GM21447 (cell line): ENCODE measurements at regions not wholly inside any gene's neighbourhood (a gene's known extent, or its start where the extent isn't known, plus 50 kb on each side); places are given as distances from the start of the nearest gene placed in this dataset.

Source experiments
- ATAC-seq: cut with Tn5 transposase; IDR thresholded peaks from one replicate; pipeline ENCODE4 v1.9.1; 2021; ENCODE audit not compliant: unreplicated experiment

DNA sequence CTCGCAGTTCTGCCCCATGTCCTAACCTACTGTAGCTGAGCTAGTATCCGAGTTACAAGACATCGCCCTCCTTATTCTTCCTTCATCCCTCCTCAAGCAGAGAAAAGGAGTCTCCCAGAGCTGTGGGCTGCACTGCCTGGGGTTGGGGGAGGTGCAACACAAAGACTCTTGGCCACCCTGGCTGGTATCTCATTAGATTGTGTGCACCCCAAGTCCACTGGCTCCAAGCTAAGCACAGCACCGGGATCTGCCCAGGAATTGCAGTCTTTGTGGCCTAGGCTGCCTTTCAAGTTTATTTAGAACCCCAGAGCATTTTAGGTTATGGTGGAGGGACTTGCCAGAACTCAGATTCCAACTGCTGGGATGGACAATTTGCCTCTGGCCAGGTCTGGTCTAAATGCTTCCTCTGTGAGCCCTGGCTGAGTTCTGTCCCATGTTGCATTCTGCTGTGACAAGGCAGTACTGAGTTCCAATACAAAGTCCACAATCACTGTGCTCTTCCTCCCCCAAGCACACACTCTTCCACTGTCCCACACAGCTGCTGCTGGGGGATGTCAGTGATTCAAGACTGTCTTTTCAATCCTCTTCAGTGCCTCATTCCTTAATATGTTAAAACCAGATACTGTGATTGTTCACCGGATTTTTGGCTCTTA is 169.6 kb upstream of the CLEC14A start:
- ATAC-seq: no peak

DNA sequence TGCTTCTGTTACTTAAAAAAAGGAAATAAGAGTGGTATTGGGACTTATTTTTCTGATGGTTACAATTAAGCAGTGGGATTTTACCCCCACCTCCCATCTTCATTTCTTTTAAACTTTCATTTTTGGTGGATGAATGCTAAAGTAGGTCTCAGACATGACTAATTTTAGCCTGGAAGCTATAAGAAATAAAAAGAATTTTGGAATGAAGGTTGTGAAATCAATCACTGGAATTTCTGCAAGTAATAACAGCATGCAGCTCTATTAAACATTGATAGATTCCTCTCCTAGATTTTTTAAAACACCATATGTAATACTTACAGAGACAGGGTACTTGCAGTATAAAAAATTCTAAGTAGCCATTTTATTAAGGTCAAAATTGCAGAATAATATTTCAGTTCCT is 164.2 kb upstream of the CLEC14A start:
- no peak for ATAC-seq

DNA sequence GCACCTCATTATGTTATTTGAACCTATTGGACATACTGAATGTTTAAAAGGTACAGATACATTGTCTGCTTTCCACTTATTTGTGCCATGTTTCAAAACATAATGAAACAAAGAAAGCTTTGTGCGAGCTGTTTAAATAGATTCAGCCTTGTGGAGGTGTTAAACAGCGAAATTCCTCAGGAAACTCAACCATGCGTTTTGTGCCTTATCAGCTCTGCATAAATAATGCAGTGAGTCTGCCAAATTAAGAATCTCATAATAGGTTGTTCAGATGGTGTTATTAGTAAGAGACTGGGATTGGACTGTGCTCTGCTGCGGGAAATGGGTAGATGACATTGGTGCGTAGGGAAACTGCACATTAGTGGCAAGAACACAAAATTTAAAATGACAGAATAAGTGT is 163.7 kb upstream of the CLEC14A start:
- no peak for ATAC-seq

DNA sequence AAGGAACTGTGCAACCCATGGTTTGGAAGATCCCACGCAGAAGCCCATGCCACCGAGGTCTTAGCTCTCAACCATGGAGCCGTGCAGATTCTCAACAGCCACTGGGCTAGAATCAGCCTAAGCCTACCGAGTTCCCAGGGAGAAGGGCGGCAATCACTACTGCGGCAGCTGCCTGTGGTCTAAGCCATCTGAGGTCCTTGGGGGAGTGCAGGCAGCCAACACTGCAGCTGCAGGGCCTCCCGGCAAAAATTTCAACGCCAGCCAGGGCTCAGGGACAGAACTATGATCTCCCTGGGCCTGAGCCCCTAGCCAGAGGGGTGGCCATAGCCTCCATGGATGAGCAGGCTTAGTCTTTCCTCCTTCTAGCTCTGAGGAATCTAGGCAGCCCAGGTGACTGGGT is 156.8 kb upstream of the CLEC14A start:
- no peak for ATAC-seq

DNA sequence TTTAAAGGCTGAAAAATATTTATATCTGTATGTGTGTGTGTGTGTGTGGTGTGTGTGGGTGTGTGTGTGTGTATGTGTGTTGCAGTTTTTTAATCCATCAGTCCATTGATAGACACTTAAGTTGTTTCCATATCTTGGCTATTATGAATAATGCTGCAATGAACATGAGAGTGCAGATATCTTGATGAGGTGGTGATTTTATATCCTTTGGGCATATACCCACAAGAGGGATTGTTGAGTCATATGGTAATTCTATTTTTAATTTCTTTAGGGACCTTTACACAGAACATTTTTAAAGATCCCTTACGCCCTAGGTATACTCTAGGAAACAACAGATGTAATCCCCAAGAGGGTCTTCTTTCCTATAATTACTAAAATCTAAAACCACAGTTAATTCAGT is 154.5 kb upstream of the CLEC14A start:
- no peak for ATAC-seq

DNA sequence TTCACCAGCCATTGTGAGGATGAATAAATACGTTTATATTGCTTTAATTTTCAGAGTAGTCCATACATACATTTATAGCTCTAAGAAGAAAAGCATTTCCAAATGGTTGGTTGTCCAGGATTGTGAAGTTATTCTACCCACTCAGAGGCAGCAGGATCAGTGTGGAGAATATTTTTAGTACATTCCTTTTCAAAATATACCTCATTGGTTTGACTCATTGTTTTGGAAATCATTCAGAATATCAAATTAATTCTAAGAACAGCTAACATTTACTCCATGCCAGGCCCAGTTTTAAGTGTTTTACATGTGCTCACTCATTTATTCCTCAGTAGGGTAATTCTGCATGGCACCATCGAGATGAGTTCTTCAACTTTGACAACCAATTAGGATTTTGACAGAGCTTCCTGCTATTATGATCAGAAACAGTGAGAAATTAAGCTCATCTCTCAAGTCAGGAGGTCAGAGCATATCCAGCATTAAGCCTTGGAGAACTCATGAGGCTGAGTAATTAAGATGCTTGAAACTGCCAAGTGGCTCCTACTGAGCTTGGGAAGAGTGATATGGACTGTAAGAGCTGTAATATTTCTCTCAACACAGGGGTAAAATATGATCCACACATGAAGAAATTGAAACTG is 153.3 kb upstream of the CLEC14A start:
- no peak for ATAC-seq

DNA sequence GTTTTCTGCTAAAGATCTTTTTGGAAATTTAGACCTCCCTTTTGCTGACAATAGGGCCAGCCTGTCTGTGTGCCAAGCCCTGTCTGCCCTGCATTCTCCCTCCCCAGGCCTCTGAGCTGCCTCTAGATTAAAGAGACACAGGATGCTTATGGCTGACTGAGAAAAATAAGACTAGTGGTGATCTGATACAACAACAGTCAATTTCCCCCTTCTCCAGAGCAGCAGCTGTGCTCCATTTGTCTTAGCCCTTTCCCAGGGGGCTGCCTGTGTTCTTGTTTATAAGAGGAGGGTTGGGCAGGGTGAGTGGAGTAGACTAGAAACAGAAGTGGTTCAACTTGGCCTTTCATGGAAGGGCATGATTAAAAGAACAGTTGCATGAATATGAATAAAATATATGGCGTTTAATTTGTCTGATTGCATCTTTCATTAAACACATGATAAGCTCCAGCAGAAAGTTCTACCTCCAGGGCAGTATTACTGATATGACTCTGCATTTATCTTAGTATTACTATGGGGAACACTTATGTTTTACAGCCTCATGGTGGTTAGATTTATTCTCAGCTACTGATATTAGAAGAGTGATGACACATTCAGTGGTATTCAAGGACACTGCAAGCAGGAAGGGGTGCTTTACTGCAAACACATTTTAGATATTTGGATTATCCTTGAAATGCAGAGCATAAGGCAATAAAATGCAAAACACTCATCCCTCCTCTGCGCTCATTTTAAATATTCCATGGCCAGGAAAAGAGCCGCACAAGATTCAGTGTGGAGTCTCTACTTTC is 150.2 kb upstream of the CLEC14A start:
- ATAC-seq: no peak

DNA sequence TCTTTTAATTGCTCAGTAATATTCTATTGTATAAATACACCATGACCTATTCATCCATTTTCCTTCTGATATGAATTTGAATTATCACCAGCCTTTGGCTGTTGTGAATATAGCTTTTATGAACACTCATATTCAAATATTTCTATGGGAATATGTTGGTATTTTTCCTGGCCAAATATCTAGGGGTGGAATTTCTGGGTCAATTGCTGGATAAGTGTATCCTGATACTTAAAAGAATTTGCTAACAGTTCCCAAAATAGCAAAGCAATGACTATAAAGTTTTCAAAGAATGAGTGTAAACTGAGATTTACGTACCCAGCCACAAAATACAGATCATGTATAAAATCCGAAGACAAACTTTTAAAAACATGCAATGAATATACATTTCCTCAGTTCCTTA is 148.7 kb upstream of the CLEC14A start:
- no peak for ATAC-seq

DNA sequence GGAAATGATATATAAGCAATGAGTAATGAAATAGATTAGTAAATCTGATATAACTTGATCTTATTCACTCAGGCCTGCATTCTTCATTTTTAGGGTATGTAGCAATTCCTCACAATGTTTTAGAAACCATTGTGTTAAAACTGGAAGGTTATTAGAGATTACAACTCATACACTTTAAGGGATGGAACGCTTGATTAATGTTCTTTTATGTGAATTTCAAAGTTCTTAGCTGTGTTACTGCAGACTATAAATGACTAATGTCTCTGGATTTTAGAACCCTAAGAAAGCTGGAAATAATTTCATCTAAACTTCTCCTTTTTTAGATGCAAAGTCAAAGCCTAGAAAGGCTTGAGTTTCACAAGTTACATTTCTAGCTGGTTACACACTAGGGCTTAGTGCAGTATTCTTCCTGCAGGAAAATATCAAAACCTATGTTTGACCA is 148.2 kb upstream of the CLEC14A start:
- no peak for ATAC-seq

DNA sequence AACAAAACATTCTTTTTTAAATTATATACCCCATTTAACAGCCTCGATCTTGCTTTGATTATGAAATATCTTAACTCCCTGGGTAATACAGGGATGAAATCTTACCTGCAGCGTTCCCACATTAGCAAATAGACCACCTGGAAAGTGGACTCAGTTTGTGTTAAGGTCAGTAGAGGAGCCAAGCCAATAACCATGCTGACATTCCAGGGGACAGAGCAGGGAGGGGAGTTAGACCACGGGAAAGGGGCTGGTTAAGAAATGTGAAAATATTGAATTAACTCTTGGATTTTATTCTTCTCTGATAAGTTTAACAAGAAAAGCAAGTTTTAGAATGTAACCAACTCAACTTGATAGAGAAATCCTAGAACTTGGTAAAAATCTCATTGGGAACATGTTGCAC is 144.9 kb upstream of the CLEC14A start:
- no peak for ATAC-seq

DNA sequence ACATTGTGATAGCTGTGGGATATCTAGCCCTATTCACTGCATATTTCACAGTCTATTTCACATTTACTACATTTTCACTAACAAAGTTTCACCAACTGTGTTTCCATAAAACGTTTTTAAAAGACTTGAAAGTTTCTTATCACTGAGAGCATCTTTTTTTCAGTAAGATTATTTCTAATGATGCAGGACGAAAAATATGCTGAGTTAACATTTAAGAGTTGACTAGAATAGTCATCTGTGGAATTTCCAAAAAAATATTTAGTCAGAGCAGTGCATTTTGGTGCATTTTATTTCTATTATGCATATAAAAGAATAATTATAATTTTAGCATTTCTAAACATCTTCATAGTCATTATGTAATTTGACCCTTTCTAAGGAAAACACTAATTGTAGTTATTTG is 143.8 kb upstream of the CLEC14A start:
- ATAC-seq: no peak

DNA sequence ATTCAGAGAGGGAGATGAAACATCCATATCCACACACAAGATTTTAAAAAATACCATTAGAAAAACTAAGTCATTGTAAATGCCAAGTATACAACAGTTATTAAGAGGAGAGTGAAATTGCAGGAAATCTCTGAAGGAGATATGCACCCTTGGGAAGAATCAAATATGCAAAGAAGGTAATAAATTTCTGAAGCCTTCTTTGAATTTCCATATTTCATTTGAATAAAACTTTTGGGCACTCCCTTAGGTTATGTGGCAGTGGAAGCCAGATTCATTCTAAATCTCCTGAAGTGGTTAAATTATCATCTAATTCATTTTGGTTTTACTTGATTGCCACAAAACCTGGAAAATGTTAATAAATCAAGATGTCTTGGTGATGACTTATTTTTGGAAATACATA is 138.9 kb upstream of the CLEC14A start:
- no peak for ATAC-seq

DNA sequence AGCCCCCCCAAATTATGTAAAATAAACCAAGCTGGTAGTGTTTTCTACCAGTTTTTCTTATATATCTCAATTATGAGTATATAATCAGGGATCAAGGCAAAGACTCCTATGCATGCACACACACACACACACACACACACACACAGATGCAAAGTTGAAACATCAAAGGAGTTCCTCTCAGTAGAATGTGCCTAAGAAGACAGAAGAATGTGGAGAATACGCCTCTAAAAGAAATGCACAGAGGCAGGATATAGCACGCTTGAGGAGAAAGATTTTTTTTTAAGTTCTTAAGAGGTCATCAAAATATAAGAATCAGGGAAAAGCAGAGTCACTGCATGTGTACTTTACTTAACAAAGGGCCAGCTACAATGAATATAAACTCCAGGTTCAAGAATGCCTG is 138.2 kb upstream of the CLEC14A start:
- no peak for ATAC-seq

DNA sequence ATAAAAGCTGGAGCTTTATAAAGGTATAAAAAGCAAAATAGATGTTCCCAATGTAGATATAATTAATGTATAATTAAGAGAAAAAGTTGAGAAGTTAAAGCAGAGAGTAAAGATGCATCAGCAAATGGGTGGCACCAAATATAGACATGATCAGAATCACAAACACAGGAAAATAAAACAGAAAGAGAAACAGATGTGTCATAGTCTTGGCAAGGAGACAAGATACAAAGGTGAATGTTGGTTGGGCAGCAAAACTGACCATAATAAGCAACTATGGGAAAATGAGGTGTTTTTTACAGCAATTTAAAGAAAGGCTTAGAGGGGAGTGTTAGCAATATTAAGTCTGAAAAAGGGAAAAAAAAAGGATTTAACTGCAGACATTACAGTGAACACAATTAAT is 135.4 kb upstream of the CLEC14A start:
- no peak for ATAC-seq

DNA sequence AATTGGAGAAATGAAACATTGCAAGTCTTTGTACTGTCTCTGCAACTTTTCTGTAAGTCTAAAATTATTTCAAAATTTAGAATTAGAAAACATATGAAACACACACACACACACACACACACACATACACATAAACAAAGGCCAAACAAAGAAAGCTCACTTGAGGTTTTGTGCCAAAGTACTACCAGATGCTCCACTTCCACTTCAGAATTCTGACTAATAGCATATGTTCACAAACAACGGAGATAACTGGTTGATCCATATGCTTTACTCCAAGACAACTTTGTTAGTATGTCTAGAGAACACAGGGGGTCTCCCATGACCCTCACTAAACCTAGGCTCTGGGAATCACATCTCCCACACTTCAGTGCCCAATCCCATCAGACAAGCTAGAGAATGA is 133.8 kb upstream of the CLEC14A start:
- no peak for ATAC-seq

DNA sequence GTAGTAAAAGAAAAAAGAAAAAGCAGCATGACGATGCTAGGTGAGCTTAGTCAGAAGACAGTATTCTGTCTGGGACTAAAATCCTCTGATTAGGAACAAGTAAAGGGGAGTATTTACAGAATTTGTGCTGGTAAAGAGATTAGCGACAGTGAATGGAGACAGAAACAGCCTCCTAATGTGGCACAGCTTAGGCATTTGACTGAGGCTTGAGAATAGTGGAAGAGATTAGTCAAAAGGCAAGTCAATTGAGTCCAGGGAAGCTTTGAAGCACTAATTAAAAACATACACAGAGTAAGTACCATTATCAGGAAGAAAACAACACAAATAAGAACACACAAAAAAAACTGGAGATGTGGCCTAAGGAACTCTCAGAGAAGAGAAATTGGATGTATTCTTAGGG is 131.9 kb upstream of the CLEC14A start:
- no peak for ATAC-seq

DNA sequence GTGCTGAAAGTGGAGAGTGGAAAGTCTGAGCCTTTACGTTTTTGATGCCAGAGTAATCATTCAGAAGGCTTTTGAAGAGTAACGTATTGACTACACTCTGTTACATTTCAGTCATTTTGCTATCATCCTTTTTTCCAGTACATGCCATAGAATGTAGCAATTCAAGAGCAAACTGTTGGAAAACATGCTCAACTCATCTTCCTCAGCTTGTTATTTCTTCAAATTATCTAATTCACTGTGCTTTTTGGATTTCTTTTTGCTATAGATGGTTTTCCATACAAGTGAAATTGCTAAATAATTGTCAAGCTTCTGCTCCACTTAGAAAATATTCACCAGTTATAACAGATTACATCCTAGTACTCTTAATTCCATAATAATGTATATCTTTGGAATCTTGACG is 129.9 kb upstream of the CLEC14A start:
- no peak for ATAC-seq

DNA sequence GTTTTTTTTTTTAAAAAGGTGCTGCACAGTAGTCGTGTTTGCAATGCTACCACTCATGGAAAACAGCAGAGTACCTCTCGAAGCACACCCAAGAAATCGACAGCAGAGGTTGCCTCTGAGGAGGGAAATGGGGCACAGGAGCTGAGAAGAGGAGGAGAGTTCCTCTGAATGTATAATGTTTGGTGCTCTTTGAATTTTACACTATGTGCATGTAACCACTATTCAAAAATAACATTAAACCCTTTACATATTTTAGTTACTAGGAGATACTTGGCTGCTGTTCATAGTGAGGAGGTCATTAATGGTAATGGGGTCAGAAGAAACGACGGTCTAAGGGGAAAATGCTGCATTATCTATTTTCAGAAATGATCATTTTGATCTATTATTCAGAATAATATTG is 129.4 kb upstream of the CLEC14A start:
- no peak for ATAC-seq

DNA sequence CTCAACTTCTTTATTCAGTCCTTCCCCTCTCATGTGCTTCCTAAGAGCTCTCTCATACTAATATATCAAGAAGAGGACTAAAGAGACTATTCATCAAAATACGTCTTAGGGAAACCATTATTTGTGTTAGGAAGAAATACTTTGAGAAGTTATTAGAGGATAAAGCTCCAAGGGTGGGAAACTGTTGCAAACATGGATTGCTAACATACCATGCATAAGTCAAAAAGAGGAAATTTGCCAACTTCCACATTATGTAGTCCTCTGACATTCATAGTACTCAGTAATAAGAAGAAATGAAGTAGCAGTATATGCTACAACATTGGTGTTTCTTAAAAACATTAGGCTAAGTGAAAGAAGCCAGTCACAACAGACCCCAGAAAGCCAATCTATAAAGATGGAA is 128.8 kb upstream of the CLEC14A start:
- ATAC-seq: no peak

DNA sequence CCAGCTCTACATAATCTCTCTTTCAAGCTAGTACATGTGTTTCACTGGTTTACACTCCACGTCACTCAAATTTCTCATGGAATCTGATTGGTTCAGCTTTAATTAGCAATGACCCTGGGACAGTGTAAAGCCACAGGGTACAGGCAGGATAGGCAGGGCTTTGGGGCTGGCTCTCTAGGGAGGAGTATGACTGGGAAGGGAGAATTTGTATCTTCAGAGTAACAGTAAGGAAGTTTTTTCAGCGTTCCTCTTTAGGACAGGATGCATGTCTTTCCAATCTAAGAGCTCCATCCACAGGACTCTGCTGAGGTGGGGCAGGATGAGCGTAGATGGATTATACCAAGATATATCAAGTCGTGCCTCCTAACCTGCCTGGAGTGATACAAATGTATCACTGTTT is 112.0 kb upstream of the CLEC14A start:
- no peak for ATAC-seq

DNA sequence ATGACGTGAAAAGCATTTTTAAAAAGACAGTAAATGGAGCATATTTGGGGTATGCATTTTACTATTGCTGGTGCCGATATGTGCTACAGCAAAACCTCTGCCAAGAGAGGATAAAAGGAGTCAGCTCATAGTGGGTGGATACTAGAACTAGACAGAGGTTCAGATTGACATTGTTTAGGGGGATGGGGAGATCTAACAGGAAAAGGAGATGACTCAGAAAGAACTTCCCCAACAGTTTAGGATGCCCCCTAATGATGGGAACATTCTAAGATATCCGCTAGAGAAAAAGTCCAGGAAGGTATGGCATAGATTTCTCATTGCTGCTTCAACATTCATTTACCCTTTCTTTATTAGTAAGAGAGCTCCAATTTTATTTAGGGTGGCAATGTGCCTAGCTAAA is 110.5 kb upstream of the CLEC14A start:
- no peak for ATAC-seq

DNA sequence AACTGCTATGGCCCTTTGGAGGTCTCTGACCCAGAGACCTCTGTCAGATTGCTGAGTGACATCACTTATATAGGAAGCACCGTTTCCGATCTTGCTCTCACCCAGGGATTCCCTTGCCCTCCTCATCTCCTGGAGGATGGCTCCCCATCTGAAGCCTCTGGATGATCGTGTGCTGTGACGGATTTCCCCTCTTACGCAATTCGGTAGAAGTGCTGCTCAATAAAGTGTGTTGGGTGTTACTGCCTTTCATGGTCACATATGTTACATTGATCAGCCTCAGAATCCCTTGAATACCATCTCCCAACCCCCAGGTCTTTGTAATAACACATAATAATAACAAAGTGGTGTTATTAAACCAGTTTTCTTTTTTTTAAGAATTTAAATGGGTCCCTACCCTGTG is 107.3 kb upstream of the CLEC14A start:
- no peak for ATAC-seq
